HTR-8/SVneo (cell line): ENCODE measurements at regions not wholly inside any gene's neighbourhood (a gene's known extent, or its start where the extent isn't known, plus 50 kb on each side); places are given as distances from the start of the nearest gene placed in this dataset.
A peak's percentile ranks its signal among the peaks of the same experiment; 100 is the strongest.
"Not testable (repeated sequence)": the region's sequence is repeated elsewhere in the genome, so short reads cannot be mapped to it uniquely, and the experiment has no call there.

ENCODE experiments used
- DNase-seq: peaks from one replicate; pipeline ENCODE4 v3.0.0; 2011; ENCODE audit warnings: low spot score, mixed read lengths; ENCODE audit not compliant: insufficient read length
- FAIRE-seq: peaks from 2 replicates; lab custom pipeline; 2011; peaks lifted over from hg19 to GRCh38; lab: Jason Lieb, UNC

DNA sequence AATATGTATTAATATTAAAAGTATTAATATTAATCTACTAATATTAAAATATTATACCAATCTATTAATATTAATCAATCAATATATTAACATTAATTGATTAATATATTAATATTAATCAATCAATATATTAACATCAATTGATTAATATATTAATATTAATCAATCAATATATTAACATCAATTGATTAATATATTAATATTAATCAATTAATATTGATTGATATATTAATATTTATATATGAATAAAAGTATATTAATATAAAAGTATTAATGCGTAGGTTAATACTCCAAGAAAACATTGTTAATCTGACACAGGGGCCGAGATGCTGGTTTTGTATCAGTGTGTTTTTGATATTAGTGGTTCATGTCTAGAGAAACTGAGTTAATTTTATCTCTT, 1430.1 kb upstream of the SEL1L start:
- DNase-seq (no peak), FAIRE-seq (no peak)

DNA sequence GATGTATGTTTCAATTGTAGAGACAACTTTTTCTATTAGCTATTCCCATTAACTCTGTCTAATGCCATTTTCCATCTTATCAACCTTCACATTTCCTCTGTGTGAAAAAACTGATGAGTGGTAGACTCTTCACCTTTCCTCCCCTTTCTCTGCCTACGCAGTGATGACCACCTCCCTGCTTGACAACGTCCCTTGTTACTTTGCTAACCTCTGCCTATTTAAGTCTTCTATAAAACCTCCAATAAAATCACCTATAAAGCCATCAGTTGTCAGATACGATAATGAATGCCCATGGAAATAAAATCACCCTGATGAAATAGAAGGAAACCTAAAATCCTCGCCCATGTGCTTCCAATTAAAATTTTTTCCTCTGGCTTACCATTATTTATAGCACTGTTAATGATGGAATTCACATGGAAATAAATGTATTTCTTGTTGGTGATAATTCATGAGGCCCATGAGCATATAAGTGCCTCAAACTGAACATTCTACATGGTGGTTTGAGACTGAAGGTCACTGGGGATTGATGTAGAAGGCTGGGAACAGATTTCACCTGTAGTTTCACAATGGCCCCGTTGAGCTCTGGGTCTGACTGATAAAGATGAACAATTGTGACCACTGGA, 1454.0 kb upstream of the SEL1L start:
- FAIRE-seq (no peak), DNase-seq (no peak)

DNA sequence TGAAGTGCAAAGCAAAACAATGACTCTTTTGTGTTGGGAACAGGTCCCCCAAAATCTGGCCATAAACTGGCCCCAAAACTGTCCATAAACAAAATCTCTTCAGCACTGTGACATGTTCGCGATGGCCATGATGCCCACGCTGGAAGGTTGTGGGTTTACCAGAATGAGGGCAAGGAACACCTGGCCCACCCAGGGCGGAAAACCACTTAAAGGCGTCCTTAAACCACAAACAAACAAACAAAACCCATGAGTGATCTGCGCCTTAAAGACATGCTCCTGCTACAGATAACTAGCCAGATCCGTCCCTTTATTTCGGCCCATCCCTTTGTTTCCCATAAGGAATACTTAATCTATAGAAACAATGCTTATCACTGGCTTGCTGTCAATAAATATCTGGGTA, 1460.9 kb upstream of the SEL1L start:
- FAIRE-seq, DNase-seq: not testable (repeated sequence)

DNA sequence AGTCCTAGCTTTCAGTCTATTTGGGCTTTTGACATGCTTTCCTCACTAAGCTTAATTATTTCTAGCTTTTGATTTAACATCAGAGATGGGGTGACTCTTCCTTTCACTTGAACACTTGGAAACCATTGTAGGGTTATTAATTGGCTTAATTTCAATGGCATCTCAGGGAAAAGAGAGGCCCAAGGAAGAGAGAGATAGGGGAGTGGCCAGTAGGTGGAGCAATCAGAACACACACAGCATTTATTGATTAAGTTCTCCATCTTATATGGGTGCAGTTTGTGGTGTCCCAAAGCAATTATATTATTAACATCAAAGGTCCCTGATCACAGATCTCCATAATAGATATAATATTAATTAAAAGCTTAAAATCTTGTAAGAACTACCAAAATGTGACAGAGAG, 1466.1 kb upstream of the SEL1L start:
- FAIRE-seq (no peak), DNase-seq (no peak)

DNA sequence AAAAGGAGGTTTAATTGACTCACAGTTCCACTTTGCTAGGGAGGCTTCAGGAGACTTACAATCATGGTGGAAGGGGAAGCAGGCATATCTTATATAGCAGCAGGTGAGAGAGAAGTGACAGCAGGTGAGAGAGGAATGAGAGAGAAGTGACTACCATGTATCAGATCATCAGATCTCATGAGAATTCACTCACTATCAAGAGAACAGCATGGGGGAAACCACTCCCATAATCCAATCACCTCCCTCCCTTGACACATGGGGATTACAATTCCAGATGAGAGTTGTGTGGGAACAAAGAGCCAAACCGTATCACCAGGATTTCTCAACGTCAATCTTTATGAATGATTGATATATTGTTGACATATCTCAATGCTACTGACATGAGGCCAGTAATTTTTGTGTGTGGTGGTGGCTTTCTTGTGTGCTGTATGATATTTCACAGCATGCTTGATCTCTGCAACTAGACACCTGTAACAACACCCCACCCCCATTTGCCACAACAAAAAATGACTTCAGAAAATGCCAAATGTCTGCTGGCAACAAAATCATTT, 1470.9 kb upstream of the SEL1L start:
- DNase-seq (no peak), FAIRE-seq (no peak)

DNA sequence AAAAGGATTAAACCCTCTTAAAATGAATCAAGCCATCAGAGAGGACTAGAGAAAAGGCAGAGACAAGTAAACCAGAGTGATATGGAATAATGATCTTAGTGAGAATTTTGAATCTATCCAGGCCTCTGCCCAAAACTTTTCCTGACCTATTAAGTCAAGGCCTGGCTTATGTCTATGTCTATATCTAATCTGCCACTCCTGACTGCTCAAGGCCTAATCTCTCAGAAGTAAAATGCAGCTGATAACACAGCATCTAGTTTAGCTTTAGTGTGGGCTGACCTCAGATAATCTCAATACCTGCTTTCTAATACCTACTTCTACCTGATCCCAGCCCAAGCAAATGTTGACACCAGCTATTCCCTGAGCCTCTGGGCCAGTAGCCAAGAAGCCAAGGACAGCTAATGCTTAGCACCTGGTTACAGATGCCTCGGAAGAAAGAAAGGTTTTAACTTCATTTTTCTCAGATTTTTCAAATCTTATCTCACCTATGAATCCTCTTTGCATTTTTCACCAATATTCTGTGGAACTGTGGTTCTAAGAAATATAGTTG, 1472.5 kb upstream of the SEL1L start:
- no peak for DNase-seq
- FAIRE-seq: no peak

DNA sequence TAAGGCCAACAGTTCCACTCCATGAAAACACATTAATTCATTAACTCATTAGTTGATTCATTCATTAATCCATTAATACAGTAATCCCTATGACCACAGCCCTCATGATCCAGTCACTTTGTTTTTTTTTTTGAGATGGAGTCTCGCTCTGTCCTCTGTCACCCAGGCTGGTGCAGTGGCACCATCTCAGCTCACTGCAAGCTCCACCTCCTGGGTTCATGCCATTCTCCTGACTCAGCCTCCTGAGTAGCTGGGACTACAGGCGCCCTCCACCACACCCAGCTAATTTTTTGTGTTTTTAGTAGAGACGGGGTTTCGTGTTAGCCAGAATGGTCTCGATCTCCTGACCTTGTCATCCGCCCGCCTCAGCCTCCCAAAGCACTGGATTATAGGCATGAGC, 1473.4 kb upstream of the SEL1L start:
- FAIRE-seq, DNase-seq: not testable (repeated sequence)

DNA sequence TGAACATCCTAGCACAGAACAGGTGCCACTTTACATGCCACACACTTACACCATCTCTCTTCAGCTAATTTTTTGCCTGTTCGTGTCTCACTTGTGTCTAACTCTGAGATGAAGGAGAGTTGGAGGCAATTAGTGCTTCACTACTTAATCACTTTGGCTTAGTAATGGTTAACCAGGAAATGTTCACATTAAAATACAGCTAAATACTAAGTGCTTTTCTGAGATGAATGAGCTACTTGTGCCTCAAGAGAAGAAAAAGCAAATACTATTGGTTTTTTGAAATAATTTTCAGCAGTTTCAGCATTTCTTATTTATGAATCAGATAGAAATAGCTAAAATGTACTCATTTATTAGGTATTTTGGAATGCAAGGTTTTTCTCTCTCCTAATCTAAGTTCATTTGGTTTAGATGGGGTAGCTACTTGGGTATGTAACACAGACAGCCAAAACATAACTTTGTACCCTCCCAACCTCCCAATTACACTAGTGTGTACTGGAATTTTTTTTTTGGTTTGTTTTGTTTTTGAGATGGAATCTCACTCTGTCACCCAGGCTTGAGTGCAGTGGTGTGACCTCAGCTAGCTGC, 1474.1 kb upstream of the SEL1L start:
- FAIRE-seq (no peak), DNase-seq (no peak)

DNA sequence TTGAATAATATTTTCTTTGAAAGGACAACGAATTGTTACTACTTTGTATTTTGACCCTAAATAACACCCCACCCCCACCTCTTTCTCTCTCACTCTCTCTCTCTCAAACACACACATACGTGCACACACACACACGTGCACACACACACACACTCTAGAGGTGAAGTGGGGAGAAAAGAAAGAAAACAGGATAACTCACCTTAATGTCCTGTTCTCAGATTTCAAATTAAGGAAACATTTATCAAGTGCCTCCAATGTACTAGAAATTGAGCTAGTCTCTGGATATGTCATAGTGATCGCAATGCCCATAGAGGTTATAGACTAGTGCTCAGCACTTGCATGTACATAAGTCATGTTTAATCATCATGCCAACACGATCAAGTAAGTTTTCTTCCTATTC, 1483.6 kb upstream of the SEL1L start:
- FAIRE-seq (no peak), DNase-seq (no peak)

DNA sequence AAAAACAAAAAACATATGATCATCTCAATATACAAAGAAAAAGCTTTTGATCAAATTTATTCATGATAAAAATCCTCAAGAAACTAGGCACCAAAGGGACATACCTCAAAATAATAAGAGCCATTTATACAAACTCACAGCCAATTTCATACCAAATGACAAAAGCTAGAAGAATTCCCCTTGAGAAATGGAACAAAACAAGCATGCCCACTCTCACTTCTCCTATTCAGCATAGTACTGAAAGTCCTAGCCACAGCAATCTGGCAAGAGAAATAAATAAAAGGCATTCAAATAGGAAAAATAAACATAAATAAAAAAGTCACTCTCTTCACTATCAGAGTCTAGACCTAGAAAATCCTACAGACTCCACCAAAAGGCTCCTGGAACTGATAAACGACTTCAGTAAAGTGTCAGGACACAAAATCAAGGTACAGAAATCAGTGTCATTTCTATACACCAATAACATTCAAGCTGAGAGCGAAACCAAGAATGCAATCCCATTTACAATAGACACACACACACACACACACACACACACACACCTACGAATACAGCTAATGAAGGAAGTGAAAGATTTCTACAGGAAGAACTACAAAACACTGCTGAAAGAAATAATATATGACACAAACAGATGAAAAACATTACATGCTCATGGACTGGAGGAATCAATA, 1486.2 kb upstream of the SEL1L start:
- no peak for DNase-seq
- no peak for FAIRE-seq

DNA sequence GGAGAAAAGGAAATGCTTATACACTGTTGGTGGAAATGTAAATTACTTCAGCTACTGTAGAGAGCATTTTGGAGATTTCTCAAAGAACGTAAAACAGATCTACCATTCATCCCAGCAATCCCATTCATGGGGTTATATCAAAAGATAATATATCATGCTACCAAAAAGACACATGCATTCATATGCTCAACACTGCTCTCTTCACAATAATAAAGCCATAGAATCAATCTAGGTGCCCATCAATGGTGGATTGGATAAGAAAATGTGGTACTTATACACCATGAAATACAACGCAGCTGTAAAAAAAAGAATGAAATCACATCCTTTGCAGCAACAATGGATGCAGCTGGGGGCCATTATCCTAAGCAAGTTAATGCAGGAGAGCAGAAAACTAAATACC, 1487.7 kb upstream of the SEL1L start:
- FAIRE-seq (no peak), DNase-seq (no peak)

DNA sequence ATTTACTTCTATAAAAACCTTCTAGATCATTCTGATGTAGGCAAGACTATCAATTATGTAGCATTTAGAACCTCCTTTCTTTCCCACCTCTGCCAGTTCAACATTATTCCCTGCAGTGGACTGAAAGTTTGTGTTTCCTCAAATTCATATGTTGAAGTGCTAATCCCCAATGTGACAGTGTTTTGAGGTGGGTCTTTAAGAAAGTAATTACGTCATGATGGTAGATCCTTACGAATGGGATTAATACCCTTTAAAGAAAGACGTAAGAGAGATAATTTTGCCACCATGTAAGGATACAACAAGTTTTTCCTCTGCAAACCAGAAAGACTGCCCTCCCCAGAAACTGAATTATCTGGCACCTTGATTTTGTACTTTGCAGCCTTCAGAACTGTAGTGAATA, 1489.7 kb upstream of the SEL1L start:
- FAIRE-seq (no peak), DNase-seq (no peak)

DNA sequence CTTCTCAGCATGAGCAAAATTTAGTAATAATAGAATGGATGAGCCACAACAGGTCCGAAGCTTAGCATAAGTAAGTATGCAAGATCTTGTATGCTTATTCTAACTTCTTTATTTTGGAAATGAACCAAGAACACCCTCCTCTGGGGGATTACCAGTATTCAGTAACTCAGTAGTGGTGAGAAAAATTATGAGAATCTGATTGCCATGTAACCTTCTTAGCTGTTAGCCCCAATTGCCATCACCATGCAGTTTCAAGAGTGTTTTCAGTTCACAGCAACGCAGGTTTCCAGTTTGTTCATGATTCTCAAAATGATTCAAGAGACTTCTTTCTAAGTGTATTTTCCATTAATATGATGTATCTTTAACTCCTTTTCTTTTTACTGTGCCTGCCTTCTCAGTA, 1507.6 kb upstream of the SEL1L start:
- no peak for DNase-seq
- no peak for FAIRE-seq

DNA sequence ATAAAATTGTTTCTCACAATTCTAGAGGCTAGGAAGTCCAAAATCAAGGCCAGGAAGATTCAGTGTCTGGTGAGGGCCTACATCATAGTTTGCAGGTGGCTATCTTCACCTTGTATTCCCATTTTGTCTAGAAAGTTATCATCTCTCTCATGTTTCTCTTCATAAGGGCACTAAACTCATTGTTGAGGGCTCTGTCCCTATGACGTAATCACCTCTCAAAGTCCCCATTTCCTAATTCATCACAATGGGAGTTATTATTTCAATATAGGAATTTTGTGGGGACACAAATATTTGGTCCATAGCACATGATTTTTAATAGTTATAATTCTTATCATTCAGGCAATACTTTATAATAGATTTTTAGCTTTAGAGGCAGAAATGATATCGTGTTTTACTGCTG, 1509.2 kb upstream of the SEL1L start:
- DNase-seq (no peak), FAIRE-seq (no peak)

DNA sequence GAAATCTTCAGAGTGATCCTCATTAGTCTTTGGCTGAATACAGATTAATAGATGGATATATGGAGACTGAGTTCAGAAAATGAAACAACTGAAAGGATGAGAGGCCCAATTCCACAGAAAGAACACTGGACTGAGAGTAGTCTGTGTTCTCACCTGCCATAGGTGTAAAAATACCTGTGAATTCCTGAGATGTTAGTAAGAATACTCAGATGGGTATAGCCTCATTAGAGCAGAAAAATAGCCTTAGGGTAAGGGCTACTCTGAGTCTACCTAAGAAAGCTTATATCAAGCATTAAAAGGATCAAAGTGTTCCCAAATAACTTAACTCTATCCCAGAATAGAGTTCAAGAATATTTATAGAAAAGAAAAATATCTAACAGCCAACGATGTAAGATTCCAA, 1510.3 kb upstream of the SEL1L start:
- DNase-seq (no peak), FAIRE-seq (no peak)

DNA sequence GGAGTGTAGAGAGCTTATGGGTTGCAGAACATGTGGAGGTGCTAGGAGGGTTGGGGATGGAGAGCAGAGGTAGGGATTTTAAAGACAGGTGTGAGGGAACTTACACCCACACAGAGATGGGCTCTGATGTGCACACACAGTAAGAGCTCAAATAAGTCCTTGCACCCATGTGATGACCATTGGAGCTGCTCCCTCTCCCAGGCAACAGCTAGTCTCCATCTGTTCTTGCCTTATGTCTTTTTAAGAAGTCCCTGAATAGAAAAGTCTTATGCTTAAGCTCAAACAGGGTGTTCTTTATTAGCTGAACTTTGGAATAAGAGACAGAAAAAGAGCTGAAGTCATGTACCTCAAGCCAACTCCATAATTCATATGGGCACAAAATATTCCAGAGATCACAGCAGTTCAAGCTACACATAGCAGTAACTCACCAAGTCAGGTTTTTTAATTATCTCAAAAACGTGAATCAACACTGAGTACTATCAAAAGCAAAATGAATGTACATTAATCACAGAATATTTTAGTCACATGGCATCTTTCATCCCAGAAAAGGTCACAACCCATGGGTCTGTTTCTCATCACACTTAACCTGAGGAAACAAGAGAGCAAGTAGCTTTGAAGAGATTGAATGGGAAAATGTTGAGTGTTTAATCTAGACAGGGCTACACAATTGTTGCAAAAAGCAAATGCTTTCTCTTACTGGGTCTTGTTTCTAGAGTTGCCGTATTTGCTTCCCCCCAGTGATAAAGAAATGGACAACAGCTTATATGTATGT, 1513.6 kb upstream of the SEL1L start:
- DNase-seq: no peak
- FAIRE-seq: no peak

DNA sequence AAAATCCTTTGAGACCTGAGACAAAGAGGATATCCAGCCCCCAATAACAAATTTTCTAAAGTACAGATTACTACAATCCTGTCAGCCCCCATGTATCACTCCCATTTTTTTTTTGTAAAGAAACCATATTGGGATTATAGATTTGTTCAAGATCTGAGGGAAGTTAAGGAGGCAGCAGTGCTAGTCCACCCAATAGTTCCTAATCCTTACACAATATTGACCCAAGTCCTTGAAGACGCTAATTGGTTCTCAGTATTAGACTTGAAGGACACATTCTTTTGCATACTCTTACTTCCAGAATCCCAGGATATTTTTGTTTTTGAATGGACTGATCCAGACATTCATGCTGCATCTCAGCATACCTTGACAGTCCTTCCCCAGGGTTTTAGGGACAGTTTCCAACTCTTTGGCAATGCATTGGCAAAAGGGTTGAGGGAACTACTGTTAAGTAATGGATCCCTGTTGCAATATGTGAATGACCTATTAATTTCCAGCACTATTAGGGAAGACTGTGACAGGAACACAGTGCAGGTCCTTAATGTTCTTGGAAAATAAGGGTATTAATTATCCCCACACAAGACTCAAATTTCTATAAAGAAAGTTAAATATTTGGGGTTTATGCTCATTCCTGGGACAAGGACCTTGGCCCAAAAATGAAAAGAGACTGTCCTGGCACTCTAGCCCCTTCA, 1519.5 kb upstream of the SEL1L start:
- DNase-seq: no peak

DNA sequence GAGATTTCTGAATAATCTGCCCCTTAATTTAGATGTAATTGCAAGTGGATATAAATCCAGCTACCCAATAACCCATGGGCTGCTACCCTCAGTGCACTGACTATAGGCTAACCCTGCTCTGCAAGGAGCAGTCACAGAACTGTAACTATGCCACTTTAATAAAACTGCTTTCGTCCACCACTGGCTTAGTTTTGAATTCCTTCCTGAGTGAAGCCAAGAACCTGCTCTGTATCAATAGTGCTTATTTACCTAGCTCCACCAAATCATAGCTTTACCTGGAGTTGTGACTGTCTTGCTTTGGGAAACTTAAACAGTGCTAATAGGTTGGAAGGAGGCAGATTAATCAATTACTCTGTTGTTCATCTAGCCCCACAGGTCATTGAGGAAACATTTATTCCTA, 1524.4 kb upstream of the SEL1L start:
- DNase-seq: no peak

More for the DNA sequence above, 1519.5 kb upstream of the SEL1L start:
- no peak for FAIRE-seq

DNA sequence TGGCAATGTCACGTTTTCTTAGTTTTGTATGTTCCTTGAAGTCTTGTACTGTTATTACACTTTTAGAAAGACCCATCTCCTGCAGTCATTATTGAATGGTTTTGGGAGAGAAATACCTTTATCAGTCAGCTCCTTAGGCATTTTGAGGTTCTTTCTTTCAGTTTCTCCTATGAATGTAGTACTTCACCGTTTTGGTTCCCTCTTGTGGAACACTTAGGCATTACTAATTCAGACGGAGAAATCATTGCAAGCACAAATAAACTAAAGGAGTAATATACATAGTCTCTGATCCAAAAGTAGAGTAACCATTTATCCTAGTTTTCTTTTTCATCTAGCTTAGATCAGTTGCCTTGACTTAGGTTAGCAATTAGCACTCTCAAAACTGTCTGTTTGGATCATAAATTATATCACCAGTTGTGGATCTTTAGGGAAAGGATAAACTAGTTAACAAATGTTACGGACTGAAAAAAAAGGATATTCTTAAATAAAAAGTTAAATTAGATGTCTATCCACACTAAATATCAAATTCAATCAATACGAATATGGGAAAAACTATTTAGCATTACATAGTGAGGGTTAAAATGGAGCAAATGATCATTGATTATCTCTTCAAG, 1538.3 kb upstream of the SEL1L start:
- FAIRE-seq: no peak
- peak; percentile 2 for DNase-seq

More for the DNA sequence above, 1524.4 kb upstream of the SEL1L start:
- FAIRE-seq: no peak

DNA sequence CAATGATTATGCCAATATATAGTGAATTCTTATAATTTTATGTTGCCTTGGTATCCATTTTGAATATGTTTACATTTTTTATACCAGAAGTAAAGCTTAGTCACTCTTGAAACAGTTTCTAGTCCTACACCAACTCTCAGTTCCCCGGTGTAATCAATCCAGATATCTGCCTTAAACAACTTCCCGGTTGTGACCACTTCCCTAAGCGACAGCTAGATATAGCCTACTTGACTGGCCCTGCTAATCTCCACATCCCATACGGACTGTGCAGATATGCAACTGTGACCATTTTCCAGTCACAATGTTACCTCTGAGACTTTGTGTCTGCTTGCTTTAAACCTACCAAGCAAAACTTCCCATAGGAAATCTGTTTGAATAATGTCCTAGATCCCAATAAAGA, 1551.5 kb upstream of the SEL1L start:
- DNase-seq: no peak
- FAIRE-seq: no peak
